GM23338 (cell line): ENCODE measurements at regions not wholly inside any gene's neighbourhood (a gene's known extent, or its start where the extent isn't known, plus 50 kb on each side); places are given as distances from the start of the nearest gene placed in this dataset.

Experiments
- EZH2 ChIP-seq: fragments of 200-600 bp; sonication (generic); IDR thresholded peaks from one replicate; pipeline ENCODE4 v1.8.0; 2017; ENCODE audit warnings: antibody characterized with exemption, mild to moderate bottlenecking, low read depth; ENCODE audit not compliant: unreplicated experiment
- TF ChIP-seq, protein P1 (sequence below), 2 experiments: fragments of 200-600 bp in 1 of 2; sonication (generic) in 1 of 2; conservative IDR thresholded peaks; 2 replicates each; pipeline versions ENCODE4 v1.5.1 to v1.6.1; 2016 to 2017; ENCODE audit warnings: antibody characterized with exemption in 2 of 2, low read depth in 2 of 2, mild to moderate bottlenecking in 2 of 2, moderate library complexity in 1 of 2
- TF ChIP-seq, protein P2 (sequence below): fragments of 250-450 bp; sonication (Bioruptor Pico); IDR thresholded peaks from 2 replicates; pipeline ENCODE4 v1.5.0; 2020; ENCODE audit warnings: mild to moderate bottlenecking, moderate library complexity
- TF ChIP-seq, protein P3 (sequence below): IDR thresholded peaks from one replicate; pipeline ENCODE4 v1.6.1; 2018; ENCODE audit warnings: antibody characterized with exemption; ENCODE audit not compliant: unreplicated experiment

DNA sequence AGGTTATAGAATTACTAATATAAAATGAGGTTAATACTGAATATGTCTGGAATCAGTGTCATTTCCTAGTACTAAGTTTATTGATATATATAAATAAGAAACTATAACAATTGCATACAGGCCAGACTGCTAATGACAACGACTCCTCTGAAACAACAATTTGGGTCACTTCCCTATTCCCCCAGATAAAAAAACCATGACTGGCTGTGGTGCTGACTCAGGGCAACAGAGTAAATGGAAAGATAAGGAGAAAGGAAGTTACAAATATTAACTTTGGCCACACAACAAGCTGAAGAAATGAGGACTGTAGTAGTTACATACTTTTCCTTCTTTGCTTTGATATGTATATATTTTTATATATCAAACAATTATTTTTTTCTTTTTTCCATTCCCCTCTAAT, 263.7 kb upstream of the PCDH9 start:
- TF ChIP-seq, protein P1, sequence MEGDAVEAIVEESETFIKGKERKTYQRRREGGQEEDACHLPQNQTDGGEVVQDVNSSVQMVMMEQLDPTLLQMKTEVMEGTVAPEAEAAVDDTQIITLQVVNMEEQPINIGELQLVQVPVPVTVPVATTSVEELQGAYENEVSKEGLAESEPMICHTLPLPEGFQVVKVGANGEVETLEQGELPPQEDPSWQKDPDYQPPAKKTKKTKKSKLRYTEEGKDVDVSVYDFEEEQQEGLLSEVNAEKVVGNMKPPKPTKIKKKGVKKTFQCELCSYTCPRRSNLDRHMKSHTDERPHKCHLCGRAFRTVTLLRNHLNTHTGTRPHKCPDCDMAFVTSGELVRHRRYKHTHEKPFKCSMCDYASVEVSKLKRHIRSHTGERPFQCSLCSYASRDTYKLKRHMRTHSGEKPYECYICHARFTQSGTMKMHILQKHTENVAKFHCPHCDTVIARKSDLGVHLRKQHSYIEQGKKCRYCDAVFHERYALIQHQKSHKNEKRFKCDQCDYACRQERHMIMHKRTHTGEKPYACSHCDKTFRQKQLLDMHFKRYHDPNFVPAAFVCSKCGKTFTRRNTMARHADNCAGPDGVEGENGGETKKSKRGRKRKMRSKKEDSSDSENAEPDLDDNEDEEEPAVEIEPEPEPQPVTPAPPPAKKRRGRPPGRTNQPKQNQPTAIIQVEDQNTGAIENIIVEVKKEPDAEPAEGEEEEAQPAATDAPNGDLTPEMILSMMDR (conservative IDR thresholded peaks at IDR 0.05; ENCODE audit: low read depth in 2 of 2), result no peak
- TF ChIP-seq, protein P2, sequence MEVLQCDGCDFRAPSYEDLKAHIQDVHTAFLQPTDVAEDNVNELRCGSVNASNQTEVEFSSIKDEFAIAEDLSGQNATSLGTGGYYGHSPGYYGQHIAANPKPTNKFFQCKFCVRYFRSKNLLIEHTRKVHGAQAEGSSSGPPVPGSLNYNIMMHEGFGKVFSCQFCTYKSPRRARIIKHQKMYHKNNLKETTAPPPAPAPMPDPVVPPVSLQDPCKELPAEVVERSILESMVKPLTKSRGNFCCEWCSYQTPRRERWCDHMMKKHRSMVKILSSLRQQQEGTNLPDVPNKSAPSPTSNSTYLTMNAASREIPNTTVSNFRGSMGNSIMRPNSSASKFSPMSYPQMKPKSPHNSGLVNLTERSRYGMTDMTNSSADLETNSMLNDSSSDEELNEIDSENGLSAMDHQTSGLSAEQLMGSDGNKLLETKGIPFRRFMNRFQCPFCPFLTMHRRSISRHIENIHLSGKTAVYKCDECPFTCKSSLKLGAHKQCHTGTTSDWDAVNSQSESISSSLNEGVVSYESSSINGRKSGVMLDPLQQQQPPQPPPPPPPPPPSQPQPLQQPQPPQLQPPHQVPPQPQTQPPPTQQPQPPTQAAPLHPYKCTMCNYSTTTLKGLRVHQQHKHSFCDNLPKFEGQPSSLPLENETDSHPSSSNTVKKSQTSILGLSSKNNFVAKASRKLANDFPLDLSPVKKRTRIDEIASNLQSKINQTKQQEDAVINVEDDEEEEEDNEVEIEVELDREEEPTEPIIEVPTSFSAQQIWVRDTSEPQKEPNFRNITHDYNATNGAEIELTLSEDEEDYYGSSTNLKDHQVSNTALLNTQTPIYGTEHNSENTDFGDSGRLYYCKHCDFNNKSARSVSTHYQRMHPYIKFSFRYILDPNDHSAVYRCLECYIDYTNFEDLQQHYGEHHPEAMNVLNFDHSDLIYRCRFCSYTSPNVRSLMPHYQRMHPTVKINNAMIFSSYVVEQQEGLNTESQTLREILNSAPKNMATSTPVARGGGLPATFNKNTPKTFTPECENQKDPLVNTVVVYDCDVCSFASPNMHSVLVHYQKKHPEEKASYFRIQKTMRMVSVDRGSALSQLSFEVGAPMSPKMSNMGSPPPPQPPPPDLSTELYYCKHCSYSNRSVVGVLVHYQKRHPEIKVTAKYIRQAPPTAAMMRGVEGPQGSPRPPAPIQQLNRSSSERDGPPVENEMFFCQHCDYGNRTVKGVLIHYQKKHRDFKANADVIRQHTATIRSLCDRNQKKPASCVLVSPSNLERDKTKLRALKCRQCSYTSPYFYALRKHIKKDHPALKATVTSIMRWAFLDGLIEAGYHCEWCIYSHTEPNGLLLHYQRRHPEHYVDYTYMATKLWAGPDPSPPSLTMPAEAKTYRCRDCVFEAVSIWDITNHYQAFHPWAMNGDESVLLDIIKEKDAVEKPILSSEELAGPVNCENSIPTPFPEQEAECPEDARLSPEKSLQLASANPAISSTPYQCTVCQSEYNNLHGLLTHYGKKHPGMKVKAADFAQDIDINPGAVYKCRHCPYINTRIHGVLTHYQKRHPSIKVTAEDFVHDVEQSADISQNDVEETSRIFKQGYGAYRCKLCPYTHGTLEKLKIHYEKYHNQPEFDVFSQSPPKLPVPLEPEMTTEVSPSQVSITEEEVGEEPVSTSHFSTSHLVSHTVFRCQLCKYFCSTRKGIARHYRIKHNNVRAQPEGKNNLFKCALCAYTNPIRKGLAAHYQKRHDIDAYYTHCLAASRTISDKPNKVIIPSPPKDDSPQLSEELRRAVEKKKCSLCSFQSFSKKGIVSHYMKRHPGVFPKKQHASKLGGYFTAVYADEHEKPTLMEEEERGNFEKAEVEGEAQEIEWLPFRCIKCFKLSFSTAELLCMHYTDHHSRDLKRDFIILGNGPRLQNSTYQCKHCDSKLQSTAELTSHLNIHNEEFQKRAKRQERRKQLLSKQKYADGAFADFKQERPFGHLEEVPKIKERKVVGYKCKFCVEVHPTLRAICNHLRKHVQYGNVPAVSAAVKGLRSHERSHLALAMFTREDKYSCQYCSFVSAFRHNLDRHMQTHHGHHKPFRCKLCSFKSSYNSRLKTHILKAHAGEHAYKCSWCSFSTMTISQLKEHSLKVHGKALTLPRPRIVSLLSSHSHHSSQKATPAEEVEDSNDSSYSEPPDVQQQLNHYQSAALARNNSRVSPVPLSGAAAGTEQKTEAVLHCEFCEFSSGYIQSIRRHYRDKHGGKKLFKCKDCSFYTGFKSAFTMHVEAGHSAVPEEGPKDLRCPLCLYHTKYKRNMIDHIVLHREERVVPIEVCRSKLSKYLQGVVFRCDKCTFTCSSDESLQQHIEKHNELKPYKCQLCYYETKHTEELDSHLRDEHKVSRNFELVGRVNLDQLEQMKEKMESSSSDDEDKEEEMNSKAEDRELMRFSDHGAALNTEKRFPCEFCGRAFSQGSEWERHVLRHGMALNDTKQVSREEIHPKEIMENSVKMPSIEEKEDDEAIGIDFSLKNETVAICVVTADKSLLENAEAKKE, result no peak
- TF ChIP-seq, protein P3, sequence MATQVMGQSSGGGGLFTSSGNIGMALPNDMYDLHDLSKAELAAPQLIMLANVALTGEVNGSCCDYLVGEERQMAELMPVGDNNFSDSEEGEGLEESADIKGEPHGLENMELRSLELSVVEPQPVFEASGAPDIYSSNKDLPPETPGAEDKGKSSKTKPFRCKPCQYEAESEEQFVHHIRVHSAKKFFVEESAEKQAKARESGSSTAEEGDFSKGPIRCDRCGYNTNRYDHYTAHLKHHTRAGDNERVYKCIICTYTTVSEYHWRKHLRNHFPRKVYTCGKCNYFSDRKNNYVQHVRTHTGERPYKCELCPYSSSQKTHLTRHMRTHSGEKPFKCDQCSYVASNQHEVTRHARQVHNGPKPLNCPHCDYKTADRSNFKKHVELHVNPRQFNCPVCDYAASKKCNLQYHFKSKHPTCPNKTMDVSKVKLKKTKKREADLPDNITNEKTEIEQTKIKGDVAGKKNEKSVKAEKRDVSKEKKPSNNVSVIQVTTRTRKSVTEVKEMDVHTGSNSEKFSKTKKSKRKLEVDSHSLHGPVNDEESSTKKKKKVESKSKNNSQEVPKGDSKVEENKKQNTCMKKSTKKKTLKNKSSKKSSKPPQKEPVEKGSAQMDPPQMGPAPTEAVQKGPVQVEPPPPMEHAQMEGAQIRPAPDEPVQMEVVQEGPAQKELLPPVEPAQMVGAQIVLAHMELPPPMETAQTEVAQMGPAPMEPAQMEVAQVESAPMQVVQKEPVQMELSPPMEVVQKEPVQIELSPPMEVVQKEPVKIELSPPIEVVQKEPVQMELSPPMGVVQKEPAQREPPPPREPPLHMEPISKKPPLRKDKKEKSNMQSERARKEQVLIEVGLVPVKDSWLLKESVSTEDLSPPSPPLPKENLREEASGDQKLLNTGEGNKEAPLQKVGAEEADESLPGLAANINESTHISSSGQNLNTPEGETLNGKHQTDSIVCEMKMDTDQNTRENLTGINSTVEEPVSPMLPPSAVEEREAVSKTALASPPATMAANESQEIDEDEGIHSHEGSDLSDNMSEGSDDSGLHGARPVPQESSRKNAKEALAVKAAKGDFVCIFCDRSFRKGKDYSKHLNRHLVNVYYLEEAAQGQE, result no peak
- TF ChIP-seq EZH2, result no peak
